Head of caudate nucleus (tissue), 42 donors: ENCODE measurements at regions not wholly inside any gene's neighbourhood (a gene's known extent, or its start where the extent isn't known, plus 50 kb on each side); places are given as distances from the start of the nearest gene placed in this dataset.
"Not testable (repeated sequence)": the region's sequence is repeated elsewhere in the genome, so short reads cannot be mapped to it uniquely, and the experiment has no call there.

Experiments used
- DNase-seq, 42 donors: peaks; one replicate each; pipeline versions ENCODE4 v3.0.0 to v3.0.0-alpha.2; 2020 to 2021; ENCODE audit warnings: mixed read lengths in 7 of 42
- intact Hi-C: fragments of 100-400 bp; cut with DNase I; formaldehyde crosslinking; loops from one replicate; pipeline ENCODE4 v1.15.0; 2022

GRCh38 chrY:7713738-7714137, 802.2 kb upstream of the AMELY start:
- DNase-seq, intact Hi-C loops: not testable (repeated sequence)

DNA sequence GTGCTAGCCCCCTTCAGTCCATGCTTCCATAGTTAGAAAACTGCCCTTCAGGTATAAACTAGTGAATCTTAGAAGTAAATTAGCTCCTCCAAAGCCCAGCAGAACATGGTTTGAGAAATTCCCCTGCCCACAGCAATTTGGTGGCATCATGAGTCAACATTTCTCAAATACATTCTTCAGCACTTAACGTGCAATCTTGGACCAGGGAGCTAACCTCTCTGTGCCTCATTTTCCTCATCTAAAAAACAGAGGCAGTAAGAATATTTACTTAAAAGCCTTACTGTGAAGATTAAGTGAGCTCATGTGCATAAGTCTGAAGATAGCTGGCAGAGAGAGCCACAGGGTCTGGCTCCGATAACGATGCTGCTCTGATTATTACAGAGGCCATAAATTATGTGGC, 800.7 kb upstream of the AMELY start:
- no peak for DNase-seq
- intact Hi-C loops: no loop called here

GRCh38 chrY:7703578-7704140, 792.1 kb upstream of the AMELY start:
- intact Hi-C loops: no loop called here
- no peak for DNase-seq

GRCh38 chrY:7702481-7702880, 790.9 kb upstream of the AMELY start:
- intact Hi-C loops: no loop called here
- no peak for DNase-seq

DNA sequence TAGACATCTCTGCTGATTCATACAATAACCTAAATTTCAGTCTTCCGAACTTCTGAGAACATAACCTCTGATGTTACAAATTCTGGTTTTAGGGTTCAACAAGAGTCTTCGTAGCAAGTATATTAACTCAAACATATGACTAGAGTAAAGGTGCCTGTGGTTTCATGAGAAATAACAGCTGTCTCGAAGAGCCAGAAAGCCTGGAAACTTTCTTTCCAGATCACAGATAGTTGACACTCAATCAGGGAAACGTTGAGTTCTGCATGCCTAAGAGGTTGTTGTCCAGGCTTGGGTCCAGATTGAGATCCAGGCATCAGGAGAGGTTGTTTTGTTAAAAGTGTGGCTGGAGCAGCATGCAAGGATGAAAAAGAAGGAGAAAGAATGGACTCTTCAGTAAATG, 790.1 kb upstream of the AMELY start:
- intact Hi-C loops: no loop called here

GRCh38 chrY:7697506-7697905, 786.0 kb upstream of the AMELY start:
- DNase-seq: no peak
- intact Hi-C loops: no loop called here

More for the DNA sequence above, 790.1 kb upstream of the AMELY start:
- no peak for DNase-seq

DNA sequence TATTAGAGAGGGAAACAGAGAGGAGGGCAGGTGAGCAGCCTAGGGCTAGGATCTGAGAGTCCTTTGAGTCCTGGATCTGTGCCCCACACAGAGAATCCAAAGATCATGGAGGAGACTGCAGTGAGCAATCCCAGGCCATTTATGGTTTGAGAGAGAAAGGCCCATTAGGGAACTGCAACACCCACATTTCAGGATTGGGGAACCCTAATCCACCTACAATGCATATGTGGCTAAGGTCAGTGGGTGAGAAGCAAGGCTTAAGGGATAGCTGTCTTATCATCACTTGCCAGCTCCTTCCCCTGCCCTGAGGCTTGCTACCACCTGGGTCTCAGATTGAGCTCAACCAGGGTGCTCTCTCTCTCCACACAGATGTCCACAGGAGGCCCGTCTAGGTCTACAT, 781.1 kb upstream of the AMELY start:
- intact Hi-C loops: no loop called here
- no peak for DNase-seq

GRCh38 chrY:7687086-7687485, 775.5 kb upstream of the AMELY start:
- DNase-seq: no peak
- intact Hi-C loops: no loop called here

DNA sequence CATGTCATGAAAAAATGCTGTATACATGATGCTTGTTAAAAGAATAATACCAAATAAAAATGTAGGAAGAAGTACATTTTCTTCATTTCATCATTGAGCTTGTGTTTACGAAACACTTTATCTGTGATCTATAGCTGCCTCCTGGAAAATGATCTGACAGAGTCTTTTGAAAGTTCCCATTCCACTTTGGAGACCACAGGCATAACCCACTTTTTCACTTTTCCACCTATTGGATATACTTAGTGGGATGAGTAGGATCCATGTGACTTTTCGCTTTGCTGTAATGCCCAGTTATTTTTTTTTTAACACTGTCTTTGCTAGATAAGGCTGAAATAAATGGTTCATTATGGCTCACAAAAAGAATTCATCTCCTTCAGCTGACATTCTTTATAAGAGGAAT, 773.0 kb upstream of the AMELY start:
- intact Hi-C loops: no loop called here
- DNase-seq: no peak

- intact Hi-C loops: no loop called here
Measured at GRCh38 chrY:7682386-7682785, 770.8 kb upstream of the AMELY start.

GRCh38 chrY:7681426-7681825, 769.9 kb upstream of the AMELY start:
- no peak for DNase-seq
- intact Hi-C loops: no loop called here

More at GRCh38 chrY:7682386-7682785, 770.8 kb upstream of the AMELY start:
- DNase-seq: no peak

GRCh38 chrY:7674465-7674864, 762.9 kb upstream of the AMELY start:
- no peak for DNase-seq
- intact Hi-C loops: no loop called here

GRCh38 chrY:7672796-7673195, 761.2 kb upstream of the AMELY start:
- intact Hi-C loops: no loop called here
- no peak for DNase-seq

GRCh38 chrY:7663261-7663660, 751.7 kb upstream of the AMELY start:
- no peak for DNase-seq
- intact Hi-C loops: no loop called here

DNA sequence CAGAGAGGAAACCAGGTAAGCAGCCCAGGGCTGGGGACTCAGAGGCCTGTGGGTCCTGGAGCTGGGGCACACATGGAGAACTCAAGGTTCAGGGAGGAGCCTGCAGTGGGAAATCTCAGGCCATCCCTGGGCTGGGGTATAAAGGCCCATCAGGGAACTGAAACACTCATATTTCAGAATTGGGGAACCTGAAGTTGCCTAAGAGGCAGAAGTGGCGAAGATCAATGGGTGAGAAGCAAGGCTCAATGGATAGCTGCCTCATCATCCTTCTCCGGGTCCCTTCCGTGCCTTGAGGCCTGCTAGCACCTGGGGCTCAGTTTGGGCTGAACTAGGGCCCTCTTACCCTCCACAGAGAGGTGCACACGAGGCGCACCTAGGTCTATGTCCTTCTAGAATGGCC, 747.5 kb upstream of the AMELY start:
- no peak for DNase-seq
- intact Hi-C loops: no loop called here

DNA sequence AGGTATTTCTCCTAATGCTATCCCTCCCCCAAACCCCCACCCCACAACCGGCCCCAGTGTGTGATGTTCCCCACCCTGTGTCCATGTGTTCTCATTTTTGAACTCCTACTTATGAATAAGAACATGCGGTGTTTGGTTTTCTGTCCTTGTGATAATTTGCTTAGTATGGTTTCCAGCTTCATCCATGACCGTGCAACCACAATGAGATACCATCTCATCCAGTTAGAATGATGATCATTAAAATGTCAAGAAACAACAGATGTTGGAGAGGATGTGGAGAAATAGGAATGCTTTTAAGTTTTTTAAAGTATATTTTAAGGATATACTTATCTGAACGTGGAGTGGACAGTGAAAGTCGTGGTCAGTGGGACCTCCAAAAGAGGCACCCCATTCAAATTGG, 745.0 kb upstream of the AMELY start:
- intact Hi-C loops: no loop called here
- no peak for DNase-seq

DNA sequence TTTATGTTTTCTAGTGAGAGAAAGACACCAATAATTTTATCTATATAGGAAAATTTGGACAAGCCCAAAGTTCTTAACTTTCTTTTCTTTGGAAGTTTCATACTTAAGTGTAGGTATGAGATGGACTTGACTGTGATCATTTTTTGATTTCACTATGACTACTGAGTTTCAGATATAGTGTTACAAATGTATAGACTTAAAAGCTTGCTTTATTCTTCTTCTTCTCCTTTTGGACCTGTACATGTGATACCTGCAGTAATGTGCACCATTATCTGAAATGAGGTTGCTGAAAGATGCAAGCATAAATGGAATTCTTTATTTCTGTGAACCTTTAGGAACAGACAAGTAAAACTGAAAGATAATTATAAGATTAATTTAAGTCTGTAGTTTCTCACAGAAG, 743.4 kb upstream of the AMELY start:
- no peak for DNase-seq
- intact Hi-C loops: no loop called here

GRCh38 chrY:7649866-7650265, 738.3 kb upstream of the AMELY start:
- DNase-seq, intact Hi-C loops: not testable (repeated sequence)
